Osteocyte (in vitro differentiated cells): ENCODE measurements at regions not wholly inside any gene's neighbourhood (a gene's known extent, or its start where the extent isn't known, plus 50 kb on each side); places are given as distances from the start of the nearest gene placed in this dataset.

Experiments used
- DNase-seq: peaks from one replicate; pipeline ENCODE4 v3.0.0; 2021; ENCODE audit warnings: mixed read lengths; ENCODE audit not compliant: unreplicated experiment; ENCODE audit errors: extremely low spot score
- H3K27ac Mint-ChIP-seq: one replicate; pipeline ENCODE4 v1.8.0; 2021; ENCODE audit warnings: mild to moderate bottlenecking, mixed read lengths; ENCODE audit not compliant: unreplicated experiment
- H3K27me3 Mint-ChIP-seq: one replicate; pipeline ENCODE4 v1.8.0; 2021; ENCODE audit warnings: mixed read lengths; ENCODE audit not compliant: unreplicated experiment
- H3K36me3 Mint-ChIP-seq: one replicate; pipeline ENCODE4 v1.8.0; 2021; ENCODE audit warnings: mixed read lengths; ENCODE audit not compliant: unreplicated experiment
- H3K4me1 Mint-ChIP-seq: one replicate; pipeline ENCODE4 v1.8.0; 2021; ENCODE audit warnings: mixed read lengths; ENCODE audit not compliant: unreplicated experiment
- H3K4me3 Mint-ChIP-seq: one replicate; pipeline ENCODE4 v1.8.0; 2021; ENCODE audit warnings: mild to moderate bottlenecking, moderate library complexity, mixed read lengths; ENCODE audit not compliant: unreplicated experiment
- H3K9me3 Mint-ChIP-seq: one replicate; pipeline ENCODE4 v1.8.0; 2021; ENCODE audit warnings: mixed read lengths; ENCODE audit not compliant: unreplicated experiment
- CTCF ChIP-seq: fragments of 200-600 bp; sonication (generic); IDR thresholded peaks from 2 replicates; pipeline ENCODE4 v1.5.0; 2021; ENCODE audit warnings: antibody characterized with exemption, mild to moderate bottlenecking, moderate library complexity

GRCh38 chr11:82082976-82083375 is 650.7 kb downstream of the FAM181B start:
- Mint-ChIP-seq H3K36me3 (no peaks in the 10 kb centered on the region), H3K4me1 (peaks cover 12% of the 10 kb centered on the region), H3K27me3 (peaks cover 4% of the 10 kb centered on the region), H3K4me3 (no peak overlapping the region), H3K9me3 (no peaks in the 10 kb centered on the region), H3K27ac (no peak overlapping the region)
- DNase-seq: no peak
- TF ChIP-seq CTCF: no peak

GRCh38 chr11:82080160-82080559 is 653.5 kb downstream of the FAM181B start:
- peaks cover 4% of the 10 kb centered on the region for H3K27me3 Mint-ChIP-seq
- TF ChIP-seq CTCF: peak; percentile 48
- H3K9me3 Mint-ChIP-seq: no peaks in the 10 kb centered on the region
- H3K36me3 Mint-ChIP-seq: no peaks in the 10 kb centered on the region
- DNase-seq: no peak
- no peak overlapping the region for H3K27ac Mint-ChIP-seq
- H3K4me3 Mint-ChIP-seq: no peak overlapping the region
- peaks cover 12% of the 10 kb centered on the region for H3K4me1 Mint-ChIP-seq

GRCh38 chr11:82076126-82076525 is 657.5 kb downstream of the FAM181B start:
- Mint-ChIP-seq H3K4me3 (no peak overlapping the region), H3K4me1 (peaks cover 20% of the 10 kb centered on the region), H3K27me3 (no peaks in the 10 kb centered on the region), H3K27ac (no peak overlapping the region), H3K36me3 (no peaks in the 10 kb centered on the region), H3K9me3 (peaks cover 3% of the 10 kb centered on the region)
- no peak for DNase-seq
- TF ChIP-seq CTCF: no peak

GRCh38 chr11:82059505-82059904 is 674.2 kb downstream of the FAM181B start:
- Mint-ChIP-seq H3K4me3 (no peak overlapping the region), H3K4me1 (no peaks in the 10 kb centered on the region), H3K27me3 (peaks cover 14% of the 10 kb centered on the region), H3K27ac (no peak overlapping the region), H3K36me3 (no peaks in the 10 kb centered on the region), H3K9me3 (peaks cover 7% of the 10 kb centered on the region)
- TF ChIP-seq CTCF: no peak
- DNase-seq: no peak

GRCh38 chr11:82056450-82056849 is 677.2 kb downstream of the FAM181B start:
- H3K4me3 Mint-ChIP-seq: no peak overlapping the region
- DNase-seq: no peak
- peaks cover 30% of the 10 kb centered on the region for H3K27me3 Mint-ChIP-seq
- H3K27ac Mint-ChIP-seq: no peak overlapping the region
- H3K4me1 Mint-ChIP-seq: no peaks in the 10 kb centered on the region
- no peaks in the 10 kb centered on the region for H3K36me3 Mint-ChIP-seq
- H3K9me3 Mint-ChIP-seq: peaks cover 16% of the 10 kb centered on the region
- TF ChIP-seq CTCF: no peak
